HG02973 (cell line): ENCODE measurements at regions not wholly inside any gene's neighbourhood (a gene's known extent, or its start where the extent isn't known, plus 50 kb on each side); places are given as distances from the start of the nearest gene placed in this dataset.

Experiments
- ATAC-seq: cut with Tn5 transposase; IDR thresholded peaks from one replicate; pipeline ENCODE4 v1.9.1; 2021; ENCODE audit warnings: moderate library complexity; ENCODE audit not compliant: unreplicated experiment

DNA sequence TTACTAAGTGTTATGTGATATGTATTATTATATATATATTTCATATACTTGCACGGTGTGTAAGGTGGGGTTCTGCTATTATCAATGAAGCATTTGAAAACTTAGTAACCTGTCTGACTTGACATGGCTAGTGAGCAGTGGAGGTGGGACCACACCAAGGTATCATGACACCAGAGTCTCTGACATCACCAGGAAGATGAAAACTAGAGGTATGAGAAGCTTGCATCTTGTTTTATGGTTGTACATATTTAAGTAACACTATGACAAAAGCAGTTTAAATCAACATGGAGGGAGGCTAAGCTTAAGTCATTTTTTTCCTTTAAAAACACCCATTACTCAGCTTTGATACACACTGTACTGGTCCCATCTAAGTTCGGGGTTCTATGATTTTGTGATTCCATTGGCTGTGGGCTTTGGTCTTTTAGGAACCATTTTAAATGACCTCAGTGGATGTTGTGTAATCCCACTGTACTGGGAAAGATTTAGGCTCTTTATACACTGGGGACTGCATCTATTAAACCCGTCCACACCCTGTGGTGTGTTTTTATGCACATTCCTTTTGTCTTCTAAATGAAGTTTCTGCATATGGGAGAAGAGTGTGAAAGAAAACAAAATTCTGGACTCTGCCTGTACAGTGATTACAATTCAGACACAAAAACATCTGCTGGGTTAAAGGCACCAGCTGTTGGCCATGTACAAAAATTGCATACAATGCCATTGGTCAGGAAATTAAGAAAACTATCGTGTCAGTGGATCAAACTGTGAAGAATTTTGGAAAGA is 570.6 kb downstream of the SPRY1 start:
- no peak for ATAC-seq

DNA sequence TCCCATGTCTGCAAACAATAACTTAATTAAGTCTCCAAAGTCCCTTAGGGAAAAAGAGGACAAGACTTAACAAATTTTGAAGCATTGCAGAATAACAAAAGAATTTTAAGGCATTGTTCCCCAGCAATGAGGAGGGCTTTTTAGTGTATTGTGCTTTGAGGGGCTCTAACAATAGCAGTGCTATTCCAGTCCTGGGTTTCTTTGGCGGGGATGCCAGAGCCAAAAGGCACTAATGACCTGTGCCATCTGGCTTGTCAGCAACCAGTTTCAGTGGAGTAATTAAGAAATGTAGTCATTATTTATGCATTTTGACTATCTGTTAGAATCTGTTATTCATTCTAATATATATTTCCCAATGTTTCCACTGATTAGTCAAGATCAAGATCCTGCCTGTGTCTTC is 575.4 kb downstream of the SPRY1 start:
- ATAC-seq: no peak

DNA sequence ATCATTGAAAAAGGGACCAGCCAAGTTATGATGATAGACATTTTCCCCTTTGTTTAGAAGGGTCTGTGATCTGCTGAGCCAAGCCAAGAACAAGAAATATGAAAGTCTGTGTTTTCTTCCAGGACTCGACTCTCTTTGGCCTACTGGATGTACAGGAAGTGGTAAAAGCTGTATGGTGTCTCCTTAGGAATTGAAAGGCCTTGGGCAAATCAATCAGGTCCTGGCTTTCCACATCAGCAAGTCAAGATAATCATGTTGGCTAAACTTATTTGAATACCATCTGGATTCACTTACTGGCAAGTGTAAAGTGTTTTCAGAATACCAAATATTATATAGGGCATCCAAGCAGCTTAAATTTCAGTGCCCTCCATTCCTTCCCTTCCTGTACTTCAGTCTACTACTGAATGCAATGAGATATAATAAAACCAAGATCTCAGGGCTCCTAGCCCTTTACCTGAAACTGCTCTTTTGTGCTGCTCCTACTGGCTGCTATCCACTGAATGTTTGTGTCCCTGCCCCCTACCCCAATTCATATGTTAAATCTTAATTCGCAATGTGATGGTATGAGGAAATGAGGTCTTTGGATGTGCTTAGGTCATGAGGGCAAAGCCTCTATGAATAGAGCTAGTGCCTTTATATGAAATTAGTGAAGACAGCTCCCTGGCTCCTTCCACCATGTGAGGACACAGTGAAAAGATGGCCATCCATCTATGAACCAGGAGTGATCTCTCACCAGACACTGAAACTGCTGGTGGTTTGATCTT is 578.0 kb downstream of the SPRY1 start:
- ATAC-seq: no peak

DNA sequence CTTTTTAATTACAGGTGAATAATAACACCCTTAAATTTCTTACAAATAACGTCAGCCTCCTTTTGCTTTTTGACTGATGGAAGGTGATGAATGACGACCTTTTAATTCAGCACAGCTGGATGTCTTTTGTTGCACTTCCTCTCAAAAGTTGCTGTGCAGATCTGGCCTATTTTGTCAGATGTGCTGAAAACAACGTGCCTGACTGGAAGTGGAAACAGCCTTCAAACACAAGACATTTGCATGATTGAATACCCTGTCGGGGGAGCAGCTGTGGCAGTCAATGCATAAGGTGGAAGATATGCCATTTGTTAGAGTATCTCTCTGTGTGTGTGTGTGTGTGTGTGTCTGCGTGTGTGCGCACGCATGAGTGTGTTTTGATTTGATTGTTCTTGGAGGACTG is 579.7 kb downstream of the SPRY1 start:
- no peak for ATAC-seq

DNA sequence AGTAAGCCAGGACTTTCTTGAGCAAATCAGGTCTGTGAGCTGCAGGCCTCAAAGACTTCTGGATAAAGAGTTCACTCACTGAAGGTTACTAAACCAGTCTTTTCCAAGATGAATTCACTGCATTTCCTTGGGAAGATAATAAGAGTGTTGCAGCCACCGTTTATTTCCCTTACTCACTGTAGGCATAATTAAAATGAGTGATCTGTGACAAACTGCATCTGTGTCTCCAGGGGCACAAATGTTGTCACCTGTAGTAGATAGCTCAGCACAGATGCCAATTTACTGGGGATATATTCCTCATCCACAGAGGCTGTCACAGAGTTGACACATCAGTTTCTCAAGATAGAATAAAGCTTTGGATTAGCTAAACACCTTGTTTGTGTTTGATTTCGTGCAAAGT is 580.2 kb downstream of the SPRY1 start:
- no peak for ATAC-seq

DNA sequence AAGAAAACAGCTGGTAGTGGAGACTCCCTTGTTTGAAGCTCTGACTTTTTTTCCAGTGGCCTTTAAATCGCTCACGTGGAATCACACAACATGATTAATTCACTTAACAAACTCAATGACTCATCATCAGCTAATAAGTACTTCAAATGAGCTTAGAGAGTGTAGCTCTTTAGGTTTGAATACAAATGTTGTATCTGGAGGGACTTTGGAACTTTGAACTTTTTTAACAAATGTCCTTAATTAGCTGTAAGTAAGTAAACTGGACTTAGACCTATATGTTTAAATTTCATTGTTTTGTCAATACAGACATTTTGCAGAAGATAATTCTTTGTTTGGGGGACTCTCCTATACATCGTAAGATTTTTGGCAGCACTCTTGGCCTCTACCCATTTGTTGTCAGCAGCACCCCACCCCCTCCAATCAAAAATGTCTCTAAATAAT is 581.1 kb downstream of the SPRY1 start:
- no peak for ATAC-seq

DNA sequence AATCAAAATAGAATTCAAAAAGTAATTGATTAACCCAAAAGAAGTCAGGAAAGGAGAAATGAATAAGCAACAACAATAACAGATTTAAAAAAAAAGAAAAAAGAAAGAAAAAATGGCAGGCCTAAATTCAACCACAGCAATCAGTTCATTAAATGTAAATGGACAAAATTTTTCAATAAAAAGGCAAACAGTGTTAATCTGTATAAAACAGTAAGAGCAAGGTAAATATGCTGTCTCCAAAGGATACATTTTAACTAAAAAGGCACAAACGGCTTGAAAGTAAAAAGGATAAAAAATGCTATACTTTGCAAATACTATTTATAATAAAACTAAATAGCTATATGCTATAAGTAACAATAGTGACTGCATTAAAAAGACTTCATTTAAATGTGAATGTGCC is 582.0 kb downstream of the SPRY1 start:
- no peak for ATAC-seq

DNA sequence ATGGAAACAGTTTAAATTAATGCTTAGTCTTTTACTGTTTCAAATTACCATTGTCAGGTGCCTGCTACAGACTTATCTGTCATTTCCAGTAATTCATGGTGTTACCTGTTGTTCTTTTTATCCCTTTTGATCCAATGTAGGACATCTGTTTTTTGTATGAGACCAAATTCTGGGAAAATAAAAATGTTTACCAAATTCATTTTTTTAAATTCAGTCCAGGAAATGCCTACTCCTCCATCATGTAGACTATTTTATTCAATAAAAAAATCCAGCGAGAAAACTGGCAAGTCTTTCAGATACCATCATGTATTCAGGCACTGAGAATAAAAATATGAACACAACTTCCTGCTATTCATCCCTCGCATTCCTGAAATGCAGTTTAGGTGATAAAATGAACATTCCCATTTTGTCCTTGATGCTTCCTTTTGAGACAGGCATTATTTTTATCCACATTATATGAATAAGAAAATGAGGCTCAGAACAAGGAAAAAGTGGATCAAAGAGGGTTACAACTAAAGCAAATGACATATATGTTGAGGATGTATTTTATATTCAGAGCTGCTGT is 584.2 kb downstream of the SPRY1 start:
- ATAC-seq: no peak

DNA sequence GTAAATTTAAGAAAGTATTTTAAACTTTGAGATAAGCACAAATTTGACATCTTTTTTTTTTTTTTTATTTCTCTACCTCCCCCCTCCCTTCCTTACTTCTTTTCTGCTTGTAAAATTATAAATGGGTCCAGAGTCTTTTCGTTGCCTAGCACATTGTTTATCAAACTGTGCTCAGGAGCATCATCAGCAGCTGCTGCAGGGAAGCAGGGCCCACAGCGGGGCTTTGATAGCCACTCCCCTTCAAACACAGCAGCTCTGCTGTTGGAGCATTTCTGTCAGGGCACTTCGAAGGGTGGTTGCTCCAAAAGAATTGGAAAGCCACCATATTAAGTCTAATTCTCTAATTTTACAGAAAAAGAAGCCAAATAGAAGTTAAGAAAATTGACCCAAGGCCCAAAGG is 588.3 kb downstream of the SPRY1 start:
- no peak for ATAC-seq

DNA sequence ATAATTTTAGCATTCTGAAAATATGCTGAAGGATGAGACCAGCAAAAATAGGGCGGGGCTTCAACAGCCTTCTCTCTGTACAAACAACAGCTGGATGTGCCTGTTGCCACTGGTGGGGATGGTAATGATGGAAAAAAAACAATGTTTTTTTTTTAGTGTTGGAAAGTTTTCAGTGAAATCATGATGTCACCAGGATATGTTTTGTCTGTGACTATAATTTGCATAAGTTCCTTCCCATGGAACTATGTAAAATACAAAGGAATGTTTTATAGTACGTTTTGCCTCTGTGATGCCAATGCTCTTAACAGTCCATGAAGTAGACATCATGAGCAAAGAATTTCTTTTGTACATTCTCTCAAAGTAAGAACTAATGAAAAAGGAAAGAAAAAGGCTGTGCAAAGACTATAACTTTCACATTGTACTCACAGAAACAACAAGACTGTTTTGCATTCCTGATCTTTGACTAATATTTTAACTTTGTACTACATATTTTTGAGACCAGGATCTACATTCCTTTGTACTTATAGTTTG is 589.7 kb downstream of the SPRY1 start:
- ATAC-seq: no peak

DNA sequence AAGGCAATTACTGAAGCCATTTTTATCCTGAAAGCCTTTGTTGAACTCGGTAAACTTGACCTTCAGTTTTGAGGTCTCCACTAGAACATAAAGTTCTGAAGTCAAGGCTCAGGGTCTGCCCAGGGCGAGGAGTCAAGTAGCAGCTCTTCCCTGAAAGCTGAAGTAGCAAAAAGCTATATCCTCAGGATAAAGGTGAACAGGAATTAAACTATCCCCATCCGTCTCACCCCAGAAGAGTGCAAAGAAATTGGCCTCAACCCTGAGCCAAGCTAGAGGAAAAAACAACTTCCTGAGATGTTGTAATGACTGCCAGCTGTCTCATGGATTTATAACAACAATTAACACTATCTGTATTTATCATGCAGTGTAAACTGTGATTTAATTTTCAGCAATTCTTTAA is 590.8 kb downstream of the SPRY1 start:
- ATAC-seq: no peak

DNA sequence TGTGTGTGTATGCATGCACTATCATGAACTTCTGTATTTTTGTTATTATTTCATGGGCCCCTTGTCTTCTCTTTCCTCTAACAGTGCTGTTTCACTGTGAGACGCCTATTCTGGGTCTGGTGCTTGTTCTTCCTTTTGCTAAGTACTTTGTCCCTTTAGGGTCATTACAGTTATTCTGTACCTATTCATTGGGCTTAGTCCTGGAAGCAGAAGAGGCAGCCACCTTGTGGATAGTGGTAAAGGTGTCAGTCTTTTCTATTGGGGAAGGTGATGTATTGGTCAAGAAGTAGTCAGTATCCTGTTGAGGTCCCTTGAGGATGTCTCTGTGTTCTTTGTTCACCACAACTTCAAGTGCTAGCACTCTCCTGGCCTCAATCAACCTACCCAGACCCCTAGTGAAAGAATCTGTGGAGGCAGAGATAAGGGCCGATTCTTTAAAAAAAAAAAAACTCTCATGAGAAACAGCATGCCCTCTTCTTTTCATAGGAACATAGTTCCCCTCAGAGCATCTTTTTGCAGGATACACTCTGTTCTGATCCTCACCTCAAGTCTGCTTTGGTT is 593.8 kb downstream of the SPRY1 start:
- no peak for ATAC-seq

DNA sequence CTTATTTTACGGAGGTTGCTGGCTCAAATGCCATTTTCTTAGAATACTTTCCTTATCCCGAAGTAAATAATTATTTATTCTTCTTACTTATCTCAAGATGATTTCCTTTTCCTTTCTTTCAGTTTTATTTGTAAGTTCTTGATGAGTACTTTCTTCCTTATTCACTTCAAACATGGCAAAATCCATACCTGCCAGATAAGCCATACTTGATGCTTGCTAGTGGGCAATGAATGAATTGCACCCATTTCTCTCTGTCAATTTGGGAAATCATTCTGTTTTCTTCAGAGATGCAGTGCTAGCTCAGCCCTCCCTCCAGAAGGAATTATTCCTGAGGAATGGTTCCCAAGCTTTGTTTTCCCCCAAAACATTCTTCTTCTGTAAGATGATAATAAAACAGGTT is 598.3 kb downstream of the SPRY1 start:
- no peak for ATAC-seq

DNA sequence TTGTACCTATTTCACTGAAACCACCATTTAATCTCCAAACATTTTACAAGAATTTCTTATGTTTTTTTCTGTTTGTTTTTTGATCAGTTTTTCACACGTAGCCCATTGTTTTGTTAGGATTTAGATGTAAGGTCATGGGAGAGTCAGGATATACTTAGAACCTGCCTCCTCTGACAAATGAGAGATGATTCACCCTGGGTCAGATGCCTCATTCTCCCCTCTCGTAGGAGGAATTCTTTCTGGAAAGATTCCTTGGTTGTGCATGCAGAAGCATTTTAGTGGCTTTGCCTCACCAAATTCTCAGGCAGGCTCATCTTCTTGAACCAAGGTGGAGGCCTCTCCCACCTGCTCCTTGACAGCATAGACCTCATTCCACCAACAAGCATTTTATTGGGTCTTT is 599.3 kb downstream of the SPRY1 start:
- no peak for ATAC-seq

DNA sequence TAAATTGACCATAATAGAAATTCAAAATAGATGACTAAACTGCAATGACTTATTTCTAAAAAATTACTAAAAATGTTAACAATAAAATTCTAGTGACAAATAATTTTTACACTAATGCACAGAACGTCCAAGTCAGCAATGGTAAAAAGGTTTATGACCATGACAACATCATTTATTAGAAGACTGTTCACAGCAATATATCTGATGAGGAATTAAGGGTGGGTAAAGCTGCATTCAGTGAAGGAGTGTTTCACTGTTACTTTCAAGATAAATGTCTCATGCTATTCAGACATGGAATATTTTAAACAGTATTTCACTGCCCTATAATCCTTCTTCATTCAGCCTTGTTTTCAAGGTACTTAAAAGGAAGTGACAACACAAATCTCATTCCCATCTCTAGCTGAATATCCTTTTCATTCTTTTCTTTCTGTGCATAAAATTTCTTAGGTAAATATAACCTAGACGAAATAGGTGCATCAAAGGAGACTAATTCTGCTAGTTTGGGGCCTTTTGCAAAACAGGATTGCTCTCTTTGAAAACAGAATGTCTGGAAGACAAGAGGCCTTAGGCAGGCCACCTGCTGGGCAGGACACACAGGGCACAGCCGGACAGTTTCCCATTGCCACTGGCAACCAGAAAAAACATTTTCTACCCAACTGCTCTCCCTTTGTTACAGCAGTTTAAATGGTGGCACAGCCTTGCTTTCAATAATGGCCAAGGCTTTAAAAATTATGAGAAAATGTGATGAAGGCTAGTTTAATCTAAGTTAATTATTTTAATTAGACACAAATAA is 600.3 kb downstream of the SPRY1 start:
- ATAC-seq: no peak

DNA sequence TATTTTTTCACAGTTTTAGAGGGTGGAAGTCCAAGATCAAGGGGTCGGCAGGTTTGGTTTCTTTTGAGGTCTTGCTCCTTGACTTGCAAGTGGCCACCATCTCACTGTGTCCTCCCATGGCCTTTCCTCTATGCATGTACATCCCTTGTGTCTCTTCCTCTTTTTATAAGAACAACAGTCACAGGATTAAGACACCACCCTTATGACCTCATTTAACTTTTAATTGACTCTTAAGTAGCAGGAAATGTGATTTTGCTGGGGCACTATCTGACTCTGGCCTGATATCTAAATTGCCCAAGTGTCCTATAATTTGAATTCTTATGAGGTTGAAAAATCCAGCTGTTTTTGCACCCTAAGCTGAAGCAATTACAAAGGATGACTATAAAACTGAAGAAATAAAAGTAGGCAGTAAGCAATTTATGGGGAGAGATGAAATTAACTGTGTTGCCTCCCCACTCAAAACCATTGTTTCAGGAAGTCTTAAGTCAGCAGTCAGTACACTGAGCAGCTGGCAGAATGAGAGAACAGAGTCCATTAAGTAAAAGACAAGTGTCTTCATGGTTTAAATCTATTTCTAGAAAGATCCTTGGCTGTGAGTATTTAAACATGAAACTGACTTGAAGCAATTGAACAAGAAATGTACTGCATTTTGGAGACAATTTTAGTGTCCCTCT is 601.3 kb downstream of the SPRY1 start:
- ATAC-seq: no peak

DNA sequence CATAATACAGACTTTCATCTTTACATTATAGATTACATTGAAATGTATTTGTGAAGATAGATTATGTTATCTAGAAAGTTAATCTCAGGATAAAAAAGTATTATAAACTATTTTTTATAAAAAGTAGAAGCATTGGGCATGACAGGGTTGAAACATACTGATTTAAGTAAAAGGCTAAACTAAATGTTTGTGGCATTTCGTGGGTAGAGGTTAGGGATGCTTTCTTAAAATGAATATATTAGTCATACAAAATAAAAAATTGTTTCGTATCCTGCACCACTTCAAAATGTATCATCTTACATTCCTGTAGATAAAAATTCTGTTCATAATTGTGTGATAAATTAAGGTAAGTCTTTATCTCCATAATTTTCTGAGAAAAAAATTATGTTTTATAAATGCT is 603.6 kb downstream of the SPRY1 start:
- no peak for ATAC-seq

DNA sequence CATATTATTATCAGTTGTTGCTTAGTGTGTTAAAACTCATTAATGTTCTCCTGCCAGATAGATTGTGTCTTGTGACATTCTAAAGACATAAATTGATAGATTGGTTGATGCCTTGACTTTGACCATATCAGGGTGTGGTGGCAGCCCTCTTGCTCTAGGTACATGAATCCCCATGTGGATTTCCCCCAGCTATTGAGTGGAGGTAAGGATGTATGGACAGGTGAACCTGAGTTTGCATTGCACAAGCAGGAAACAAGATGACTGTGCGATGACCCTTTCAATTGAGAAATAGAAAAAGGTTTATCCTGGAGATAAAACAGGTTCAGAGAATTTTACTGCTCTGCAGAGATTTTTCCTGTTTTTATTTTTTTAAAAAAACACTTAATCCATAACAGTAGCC is 619.2 kb downstream of the SPRY1 start:
- ATAC-seq: no peak

DNA sequence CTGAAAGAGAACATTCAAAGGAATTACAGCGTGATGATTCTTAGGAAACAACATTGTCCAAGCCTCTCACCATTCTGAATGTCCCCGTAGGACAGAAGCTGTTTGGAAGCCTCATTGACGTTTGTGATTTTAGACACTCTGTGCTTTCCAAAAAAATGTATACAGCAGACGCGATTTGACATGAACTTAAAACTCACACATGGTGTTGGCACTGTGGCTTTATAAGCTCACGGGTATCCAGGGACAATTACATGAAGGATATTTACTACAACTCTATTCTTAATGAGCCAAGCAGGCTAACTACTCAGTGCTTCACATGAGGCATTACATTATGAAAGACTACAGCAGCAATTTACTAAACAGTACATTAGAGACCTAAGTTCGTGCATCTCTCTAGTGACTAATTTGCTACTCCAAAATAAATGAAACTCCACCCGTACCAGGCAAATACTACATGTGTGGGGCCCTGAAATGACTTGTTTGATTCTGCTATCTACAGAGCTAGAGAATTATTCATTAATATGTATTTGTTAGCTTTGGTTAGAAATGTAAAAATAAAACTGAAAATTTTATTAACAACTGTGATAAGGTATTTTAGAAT is 620.7 kb downstream of the SPRY1 start:
- no peak for ATAC-seq
